HCT116 (cell line): ENCODE measurements at regions not wholly inside any gene's neighbourhood (a gene's known extent, or its start where the extent isn't known, plus 50 kb on each side); places are given as distances from the start of the nearest gene placed in this dataset.

Experiments used
- CTCF ChIP-seq, 3 experiments: fragments of 200-600 bp in 1 of 3; sonication (generic) in 1 of 3; IDR thresholded peaks in 2 of 3; conservative IDR thresholded peaks in 1 of 3; 2 replicates each; pipeline ENCODE4 v1.5.1; 2012 to 2017; ENCODE audit warnings: low read depth in 2 of 3, low read length in 2 of 3, antibody characterized with exemption in 1 of 3, borderline replicate concordance in 1 of 3, control low read depth in 1 of 3, mild to moderate bottlenecking in 1 of 3, mixed read lengths in 1 of 3, mixed run types in 1 of 3, moderate library complexity in 1 of 3; ENCODE audit not compliant: insufficient read depth in 1 of 3
- EZH2 ChIP-seq: fragments of 200-600 bp; sonication (generic); IDR thresholded peaks from 2 replicates; pipeline ENCODE4 v1.6.1; 2017; ENCODE audit warnings: antibody characterized with exemption, mixed run types
- EZH2phosphoT487 ChIP-seq: fragments of 200-600 bp; IDR thresholded peaks from 2 replicates; pipeline ENCODE4 v1.6.1; 2018; ENCODE audit warnings: antibody characterized with exemption, borderline replicate concordance
- POLR2A ChIP-seq: IDR thresholded peaks from 2 replicates; pipeline ENCODE4 v1.7.0; 2011; ENCODE audit warnings: borderline replicate concordance; ENCODE audit not compliant: insufficient read depth, insufficient read length; ENCODE audit errors: extremely low read depth
- POLR2AphosphoS5 ChIP-seq: IDR thresholded peaks from 2 replicates; pipeline ENCODE4 v1.6.1; 2011; ENCODE audit warnings: mild to moderate bottlenecking, low read depth, low read length, moderate library complexity
- RAD21 ChIP-seq: IDR thresholded peaks from 2 replicates; pipeline ENCODE4 v1.6.1; 2012; ENCODE audit warnings: low read depth, mild to moderate bottlenecking
- SP1 ChIP-seq: IDR thresholded peaks from 2 replicates; pipeline ENCODE4 v1.6.1; 2012; ENCODE audit warnings: low read depth
- SRF ChIP-seq: IDR thresholded peaks from 2 replicates; pipeline ENCODE4 v1.6.1; 2012; ENCODE audit warnings: low read depth
- TCF7L2 ChIP-seq: IDR thresholded peaks from 2 replicates; pipeline ENCODE4 v1.7.0; 2011; ENCODE audit warnings: borderline replicate concordance, inconsistent platforms; ENCODE audit not compliant: insufficient read depth, insufficient read length; ENCODE audit errors: extremely low read depth
- ZBTB33 ChIP-seq: IDR thresholded peaks from 2 replicates; pipeline ENCODE4 v1.6.1; 2011; ENCODE audit warnings: mild to moderate bottlenecking, low read length, moderate library complexity; ENCODE audit not compliant: insufficient replicate concordance; ENCODE audit errors: extremely low read depth

GRCh38 chr2:66271777-66272176 lies 163.1 kb upstream of the MEIS1 start:
- TF ChIP-seq CTCF (IDR thresholded peaks at IDR 0.05 in 2 of 3, conservative IDR thresholded peaks at IDR 0.05 in 1 of 3; ENCODE audit: borderline replicate concordance in 1 of 3, insufficient read depth in 1 of 3, low read depth in 2 of 3, low read length in 2 of 3) (no peak), EZH2phosphoT487 (no peak), POLR2A (no peak), TCF7L2 (no peak), SP1 (no peak), ZBTB33 (no peak), POLR2AphosphoS5 (no peak), EZH2 (no peak), SRF (no peak), RAD21 (no peak)
